GM19455 (cell line): ENCODE measurements at regions not wholly inside any gene's neighbourhood (a gene's known extent, or its start where the extent isn't known, plus 50 kb on each side); places are given as distances from the start of the nearest gene placed in this dataset.
"Not testable (repeated sequence)": the region's sequence is repeated elsewhere in the genome, so short reads cannot be mapped to it uniquely, and the experiment has no call there.

Source experiments
- ATAC-seq: cut with Tn5 transposase; IDR thresholded peaks from one replicate; pipeline ENCODE4 v1.9.1; 2021; ENCODE audit not compliant: unreplicated experiment

DNA sequence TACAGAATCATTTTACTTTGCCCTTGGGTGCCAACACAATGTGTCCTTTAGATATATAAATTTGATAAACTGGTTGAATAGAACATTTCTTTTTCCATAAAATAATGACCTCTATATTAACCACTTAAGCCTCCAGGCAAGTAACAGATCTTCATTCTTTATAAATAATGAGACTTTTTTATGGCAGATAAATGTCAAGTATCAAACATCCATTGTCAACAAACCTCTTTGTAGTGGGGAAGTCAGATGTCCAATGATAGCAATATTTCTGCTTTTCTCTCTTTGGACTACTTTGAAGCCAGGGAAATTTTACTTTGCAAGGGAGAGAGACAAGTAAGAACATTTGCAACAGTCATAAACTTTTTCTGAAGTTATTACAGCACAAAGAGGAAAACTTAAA is 841.2 kb downstream of the CDH8 start:
- no peak for ATAC-seq

DNA sequence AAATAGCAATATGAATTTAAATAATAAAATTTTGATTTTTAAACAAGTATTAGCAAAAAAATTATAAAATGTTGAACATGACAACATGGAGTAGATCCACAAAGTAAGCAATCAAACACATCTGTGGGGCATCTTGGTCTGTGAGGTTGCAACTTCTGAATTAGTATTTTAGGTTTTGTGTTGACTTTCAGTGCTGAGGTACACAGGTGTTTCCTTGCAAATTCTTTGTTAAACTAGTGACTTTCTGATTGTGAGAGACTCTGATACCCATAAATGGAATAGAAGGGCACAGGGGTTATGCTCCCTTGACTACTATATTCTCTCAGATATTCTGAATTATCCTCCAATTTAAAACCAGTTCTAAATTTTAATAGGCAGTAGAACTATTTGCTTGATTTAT is 841.7 kb downstream of the CDH8 start:
- ATAC-seq = no peak

GRCh38 chr16:61182391-61182790 is 853.8 kb downstream of the CDH8 start:
- ATAC-seq = no peak

GRCh38 chr16:61181982-61182381 is 854.3 kb downstream of the CDH8 start:
- ATAC-seq = no peak

GRCh38 chr16:61179561-61179960 is 856.7 kb downstream of the CDH8 start:
- ATAC-seq = no peak

DNA sequence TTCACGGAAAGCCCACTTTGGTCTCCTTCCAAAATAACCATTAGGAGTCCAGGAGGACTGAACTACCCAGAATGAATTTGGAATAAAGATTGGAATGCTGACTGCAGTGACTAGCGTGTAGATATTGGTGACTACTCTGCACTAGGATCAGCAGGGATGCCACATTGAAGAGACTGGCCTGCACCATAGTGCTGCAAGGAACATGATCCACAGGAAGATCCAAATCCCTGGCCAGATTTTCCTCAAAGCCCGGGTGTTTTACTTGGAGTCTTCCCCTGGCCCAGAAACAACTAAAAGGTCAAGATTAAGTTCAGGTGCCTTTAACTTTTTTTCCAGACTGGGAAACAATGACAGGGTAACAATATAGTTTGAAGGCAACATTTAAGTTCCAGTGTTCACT is 870.4 kb downstream of the CDH8 start:
- no peak for ATAC-seq

GRCh38 chr16:61150351-61150750 is 885.9 kb downstream of the CDH8 start:
- ATAC-seq = no peak

- ATAC-seq = no peak
These were observed 886.5 kb downstream of the CDH8 start for GRCh38 chr16:61149709-61150108.

DNA sequence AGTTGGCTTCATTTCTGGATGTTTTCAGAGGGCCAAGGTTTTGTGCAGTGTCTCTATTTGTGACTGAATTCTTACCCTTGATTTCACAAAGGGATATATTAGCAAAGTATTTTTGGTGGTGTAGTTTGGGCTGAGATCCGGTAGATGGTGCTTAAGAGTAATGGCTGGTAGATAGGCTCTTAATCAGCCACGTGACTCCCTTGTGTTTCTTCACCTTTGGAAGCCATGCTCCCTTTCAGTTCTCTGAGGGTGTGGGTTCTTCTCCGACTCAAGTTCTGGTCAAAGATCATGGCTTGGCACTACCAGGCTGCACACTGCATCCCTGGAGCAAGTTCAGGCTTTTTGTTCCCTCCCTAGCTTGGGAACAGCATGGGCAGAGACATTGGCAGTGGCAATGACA is 887.3 kb downstream of the CDH8 start:
- no peak for ATAC-seq

DNA sequence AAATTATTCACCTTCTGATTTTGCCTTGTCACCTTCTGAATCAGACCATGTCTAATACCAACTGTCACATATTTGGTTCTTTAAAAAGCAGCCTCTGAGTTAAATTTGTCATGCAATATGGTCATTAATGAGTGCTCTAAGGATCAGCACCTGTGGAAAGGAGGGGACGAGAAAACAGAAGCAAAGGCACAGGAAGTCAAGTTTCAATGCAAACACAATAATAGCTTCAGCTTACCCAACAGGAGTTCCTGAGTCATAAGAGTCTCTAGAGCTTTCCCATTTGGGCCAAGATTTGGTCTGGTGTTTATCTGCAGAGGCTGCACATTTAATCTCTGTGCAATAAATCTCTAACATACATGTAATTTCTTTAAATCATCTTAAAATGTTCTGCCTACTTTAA is 889.8 kb downstream of the CDH8 start:
- ATAC-seq = no peak

- ATAC-seq = no peak
These were observed 904.8 kb downstream of the CDH8 start for GRCh38 chr16:61131447-61131846.

- ATAC-seq = no peak
These were observed 907.5 kb downstream of the CDH8 start for GRCh38 chr16:61128545-61129323.

DNA sequence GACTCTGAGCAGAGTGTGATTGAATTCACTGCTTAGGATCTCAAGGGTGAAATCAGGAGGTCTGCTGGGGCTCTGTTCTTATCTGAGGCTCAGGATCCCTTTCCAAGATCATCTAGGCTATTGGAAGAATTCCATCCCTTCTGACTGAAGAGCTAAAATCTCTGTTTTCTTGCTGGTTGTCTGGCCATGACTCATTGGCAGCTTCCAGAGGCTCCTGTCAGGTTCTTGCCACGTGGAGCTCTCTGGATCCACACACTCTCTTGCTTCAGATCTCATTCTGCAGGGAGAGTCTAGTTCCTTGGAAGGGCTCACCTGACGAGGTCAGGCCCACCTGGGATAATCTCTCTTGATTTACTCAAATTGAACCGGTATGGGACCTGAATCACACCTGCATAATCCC is 930.7 kb downstream of the CDH8 start:
- ATAC-seq = no peak

- no peak for ATAC-seq
These were observed 937.7 kb downstream of the CDH8 start for GRCh38 chr16:61098505-61098904.

- ATAC-seq = not testable (repeated sequence)
These were observed 944.9 kb downstream of the CDH8 start for GRCh38 chr16:61091300-61091699.

DNA sequence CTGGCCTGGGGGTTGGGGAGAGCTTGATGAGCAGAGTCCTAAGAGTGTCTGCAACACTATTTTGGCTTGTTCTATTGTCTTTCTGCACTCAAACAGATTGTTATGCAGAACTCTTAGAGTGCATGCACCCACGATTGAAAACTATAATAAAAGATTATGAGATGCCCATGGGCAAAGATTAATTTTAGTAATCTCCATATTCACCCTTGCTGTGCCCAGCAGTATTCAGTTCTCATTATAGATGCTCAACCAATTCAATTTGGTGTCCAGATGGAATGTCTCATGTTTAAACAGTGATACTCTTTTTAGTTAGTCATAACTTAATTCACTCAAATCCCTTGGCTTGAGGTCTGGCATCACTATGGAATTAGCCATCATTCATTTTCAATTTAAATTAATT is 952.5 kb downstream of the CDH8 start:
- ATAC-seq = no peak

DNA sequence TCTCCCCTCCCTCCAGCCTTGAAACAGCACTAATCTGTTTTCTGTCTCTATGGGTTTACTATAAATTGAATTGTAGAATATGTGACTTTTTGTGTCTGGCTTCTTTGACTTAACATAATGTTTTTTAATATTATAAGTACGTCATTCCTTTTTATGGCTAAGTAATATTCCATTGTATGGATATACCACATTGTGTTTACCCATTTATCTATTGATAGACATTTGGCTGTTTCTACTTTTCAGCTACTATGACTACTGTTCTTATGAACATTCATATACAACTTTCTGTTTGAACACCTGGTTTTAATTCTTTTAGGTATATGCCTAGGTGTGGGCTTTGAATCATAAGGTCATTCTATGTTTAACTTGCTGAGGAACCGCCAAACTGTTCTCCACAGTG is 961.9 kb downstream of the CDH8 start:
- ATAC-seq = no peak

DNA sequence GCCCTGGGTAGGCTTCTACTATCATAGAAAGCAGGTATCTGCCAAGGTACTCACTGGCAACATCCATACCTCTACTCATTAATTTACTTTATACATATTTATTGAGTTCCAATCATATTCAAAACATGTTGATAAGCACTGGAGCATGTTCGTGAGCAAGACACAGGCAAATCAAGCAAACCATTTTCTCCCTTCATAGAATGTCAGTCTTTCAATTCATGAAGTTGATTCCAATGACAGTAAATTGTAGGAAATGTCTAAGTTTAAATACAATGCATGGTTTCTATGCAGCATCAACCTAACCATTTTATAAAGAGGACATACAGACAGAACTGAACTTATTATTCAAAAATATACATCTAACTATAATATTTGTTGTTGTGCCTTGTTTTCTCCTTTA is 978.6 kb downstream of the CDH8 start:
- no peak for ATAC-seq

GRCh38 chr16:61050547-61050946 is 985.7 kb downstream of the CDH8 start:
- ATAC-seq = no peak

- no peak for ATAC-seq
These were observed 990.3 kb downstream of the CDH8 start for GRCh38 chr16:61045931-61046330.

DNA sequence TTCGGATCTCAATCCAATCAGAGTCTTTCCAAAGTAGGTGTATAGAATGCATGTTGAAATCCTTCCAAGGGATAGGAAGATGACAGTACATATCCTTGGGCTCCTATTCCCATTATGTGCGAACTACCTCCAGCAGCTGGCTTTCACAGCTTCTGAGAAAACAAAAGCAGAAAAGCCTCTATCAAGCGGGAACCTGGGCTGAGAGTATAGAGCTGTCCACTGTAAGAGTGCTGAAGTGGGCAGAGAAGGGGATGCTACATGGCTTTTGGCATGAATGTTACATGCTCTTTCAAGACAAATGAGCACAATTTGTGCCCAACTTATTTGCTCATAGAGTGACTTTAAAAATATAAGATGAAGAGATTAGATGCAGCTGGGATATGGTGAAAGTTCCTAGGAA is 993.5 kb downstream of the CDH8 start:
- no peak for ATAC-seq

GRCh38 chr16:61030616-61031015 is 1005.6 kb downstream of the CDH8 start:
- no peak for ATAC-seq

- no peak for ATAC-seq
These were observed 1011.9 kb downstream of the CDH8 start for GRCh38 chr16:61024180-61024900.
